Ishikawa (cell line): ENCODE measurements at regions not wholly inside any gene's neighbourhood (a gene's known extent, or its start where the extent isn't known, plus 50 kb on each side); places are given as distances from the start of the nearest gene placed in this dataset.

ENCODE experiments used
- CEBPB ChIP-seq: IDR thresholded peaks from 2 replicates; pipeline ENCODE4 v1.6.1; 2012
- CREB1 ChIP-seq: IDR thresholded peaks from 2 replicates; pipeline ENCODE4 v1.6.1; 2012; ENCODE audit warnings: low read depth
- EGR1 ChIP-seq: IDR thresholded peaks from 2 replicates; pipeline ENCODE4 v1.6.1; 2012
- EP300 ChIP-seq: IDR thresholded peaks from 2 replicates; pipeline ENCODE4 v1.6.1; 2012; ENCODE audit warnings: borderline replicate concordance
- FOXM1 ChIP-seq: IDR thresholded peaks from 2 replicates; pipeline ENCODE4 v1.6.1; 2012; ENCODE audit warnings: low read depth, borderline replicate concordance
- MAX ChIP-seq: IDR thresholded peaks from 2 replicates; pipeline ENCODE4 v1.6.1; 2012
- NFIC ChIP-seq: IDR thresholded peaks from 2 replicates; pipeline ENCODE4 v1.6.1; 2012
- RAD21 ChIP-seq: IDR thresholded peaks from 2 replicates; pipeline ENCODE4 v1.6.1; 2012; ENCODE audit warnings: low read depth
- TAF1 ChIP-seq: IDR thresholded peaks from 2 replicates; pipeline ENCODE4 v1.6.1; 2012; ENCODE audit warnings: low read depth, mild to moderate bottlenecking
- TCF12 ChIP-seq: IDR thresholded peaks from 2 replicates; pipeline ENCODE4 v1.6.1; 2012; ENCODE audit warnings: low read depth
- TEAD4 ChIP-seq: IDR thresholded peaks from 2 replicates; pipeline ENCODE4 v1.6.1; 2012
- YY1 ChIP-seq: IDR thresholded peaks from 2 replicates; pipeline ENCODE4 v1.6.1; 2012; ENCODE audit warnings: low read depth
- ZBTB7A ChIP-seq: IDR thresholded peaks from 2 replicates; pipeline ENCODE4 v1.6.1; 2012; ENCODE audit warnings: low read depth
- TF ChIP-seq, protein P1 (sequence below): IDR thresholded peaks from 2 replicates; pipeline ENCODE4 v1.6.1; 2012
- TF ChIP-seq, protein P2 (sequence below): IDR thresholded peaks from 2 replicates; pipeline ENCODE4 v1.6.1; 2012; ENCODE audit warnings: low read depth, mild to moderate bottlenecking

DNA sequence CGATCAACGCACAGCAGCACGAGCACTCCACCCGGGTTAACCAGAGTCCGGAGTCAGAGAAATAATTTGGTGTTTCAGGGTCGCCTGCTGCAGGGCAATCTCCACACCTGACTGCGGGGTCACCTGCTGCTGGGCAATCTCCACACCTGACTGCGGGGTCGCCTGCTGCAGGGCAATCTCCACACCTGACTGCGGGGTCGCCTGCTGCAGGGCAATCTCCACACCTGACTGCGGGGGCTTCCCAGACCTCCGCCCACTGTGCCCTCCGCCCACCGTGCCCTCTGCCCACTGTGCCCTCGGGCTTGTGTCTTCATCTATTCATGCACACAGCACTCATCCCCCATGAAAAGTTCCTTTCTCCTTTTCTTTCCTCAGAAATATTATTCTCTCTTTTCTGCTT lies 500.2 kb upstream of the SALL3 start:
- TF ChIP-seq, protein P1, sequence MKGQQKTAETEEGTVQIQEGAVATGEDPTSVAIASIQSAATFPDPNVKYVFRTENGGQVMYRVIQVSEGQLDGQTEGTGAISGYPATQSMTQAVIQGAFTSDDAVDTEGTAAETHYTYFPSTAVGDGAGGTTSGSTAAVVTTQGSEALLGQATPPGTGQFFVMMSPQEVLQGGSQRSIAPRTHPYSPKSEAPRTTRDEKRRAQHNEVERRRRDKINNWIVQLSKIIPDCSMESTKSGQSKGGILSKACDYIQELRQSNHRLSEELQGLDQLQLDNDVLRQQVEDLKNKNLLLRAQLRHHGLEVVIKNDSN, result no peak
- TF ChIP-seq YY1 (no peak), TEAD4 (no peak), TAF1 (no peak), RAD21 (no peak), FOXM1 (no peak), EP300 (no peak), EGR1 (no peak), TCF12 (no peak), CEBPB (no peak), CREB1 (no peak)

DNA sequence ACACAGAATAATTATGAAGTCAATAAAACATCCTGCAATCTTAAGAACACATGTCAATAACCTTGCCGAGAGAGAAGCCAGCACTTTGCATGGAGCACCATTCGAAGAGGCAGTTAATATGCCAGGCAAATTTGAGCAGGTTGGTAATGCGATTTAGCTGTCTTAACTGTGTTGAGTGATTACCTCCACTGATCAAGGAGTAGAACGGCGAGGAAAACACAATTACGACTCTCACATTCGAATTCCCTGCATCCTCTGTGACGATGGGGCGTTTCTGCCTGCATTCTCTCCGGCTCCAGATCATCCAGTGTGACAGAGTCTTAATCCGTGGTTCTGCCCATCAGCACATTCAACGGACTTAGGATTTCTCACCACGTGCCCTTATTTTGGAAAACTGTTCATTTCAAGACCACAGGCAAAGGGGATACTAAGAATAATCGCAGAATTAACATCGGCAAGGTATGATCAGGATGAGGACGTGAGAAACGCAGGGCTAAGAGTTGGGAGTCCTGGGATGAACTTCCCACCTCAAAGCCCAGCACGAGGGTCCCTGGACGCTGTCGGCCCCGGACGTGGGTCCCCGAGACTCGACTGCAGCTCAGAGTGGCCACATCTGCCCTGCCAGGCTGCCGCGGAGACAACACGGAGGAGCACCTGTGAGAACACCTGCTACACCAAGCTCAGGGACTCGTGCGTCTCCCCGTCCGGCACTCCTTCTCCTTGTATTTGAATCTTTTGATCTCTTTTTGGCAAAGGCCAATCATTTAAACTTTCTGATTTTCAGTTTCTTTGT lies 499.2 kb upstream of the SALL3 start:
- no peak for TF ChIP-seq CREB1
- TF ChIP-seq TCF12, result no peak
- TF ChIP-seq FOXM1, result no peak
- TF ChIP-seq MAX, result no peak
- no peak for TF ChIP-seq ZBTB7A
- no peak for TF ChIP-seq CEBPB
- TF ChIP-seq, protein P2, sequence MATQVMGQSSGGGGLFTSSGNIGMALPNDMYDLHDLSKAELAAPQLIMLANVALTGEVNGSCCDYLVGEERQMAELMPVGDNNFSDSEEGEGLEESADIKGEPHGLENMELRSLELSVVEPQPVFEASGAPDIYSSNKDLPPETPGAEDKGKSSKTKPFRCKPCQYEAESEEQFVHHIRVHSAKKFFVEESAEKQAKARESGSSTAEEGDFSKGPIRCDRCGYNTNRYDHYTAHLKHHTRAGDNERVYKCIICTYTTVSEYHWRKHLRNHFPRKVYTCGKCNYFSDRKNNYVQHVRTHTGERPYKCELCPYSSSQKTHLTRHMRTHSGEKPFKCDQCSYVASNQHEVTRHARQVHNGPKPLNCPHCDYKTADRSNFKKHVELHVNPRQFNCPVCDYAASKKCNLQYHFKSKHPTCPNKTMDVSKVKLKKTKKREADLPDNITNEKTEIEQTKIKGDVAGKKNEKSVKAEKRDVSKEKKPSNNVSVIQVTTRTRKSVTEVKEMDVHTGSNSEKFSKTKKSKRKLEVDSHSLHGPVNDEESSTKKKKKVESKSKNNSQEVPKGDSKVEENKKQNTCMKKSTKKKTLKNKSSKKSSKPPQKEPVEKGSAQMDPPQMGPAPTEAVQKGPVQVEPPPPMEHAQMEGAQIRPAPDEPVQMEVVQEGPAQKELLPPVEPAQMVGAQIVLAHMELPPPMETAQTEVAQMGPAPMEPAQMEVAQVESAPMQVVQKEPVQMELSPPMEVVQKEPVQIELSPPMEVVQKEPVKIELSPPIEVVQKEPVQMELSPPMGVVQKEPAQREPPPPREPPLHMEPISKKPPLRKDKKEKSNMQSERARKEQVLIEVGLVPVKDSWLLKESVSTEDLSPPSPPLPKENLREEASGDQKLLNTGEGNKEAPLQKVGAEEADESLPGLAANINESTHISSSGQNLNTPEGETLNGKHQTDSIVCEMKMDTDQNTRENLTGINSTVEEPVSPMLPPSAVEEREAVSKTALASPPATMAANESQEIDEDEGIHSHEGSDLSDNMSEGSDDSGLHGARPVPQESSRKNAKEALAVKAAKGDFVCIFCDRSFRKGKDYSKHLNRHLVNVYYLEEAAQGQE, result no peak
- TF ChIP-seq EGR1, result no peak
- no peak for TF ChIP-seq YY1

GRCh38 chr18:78482378-78482777 lies 497.2 kb upstream of the SALL3 start:
- no peak for TF ChIP-seq NFIC
- TF ChIP-seq, protein P1, result no peak
- no peak for TF ChIP-seq CREB1
- no peak for TF ChIP-seq TAF1
- TF ChIP-seq YY1, result no peak
- no peak for TF ChIP-seq ZBTB7A
- TF ChIP-seq MAX, result no peak
- no peak for TF ChIP-seq CEBPB
- no peak for TF ChIP-seq EP300

DNA sequence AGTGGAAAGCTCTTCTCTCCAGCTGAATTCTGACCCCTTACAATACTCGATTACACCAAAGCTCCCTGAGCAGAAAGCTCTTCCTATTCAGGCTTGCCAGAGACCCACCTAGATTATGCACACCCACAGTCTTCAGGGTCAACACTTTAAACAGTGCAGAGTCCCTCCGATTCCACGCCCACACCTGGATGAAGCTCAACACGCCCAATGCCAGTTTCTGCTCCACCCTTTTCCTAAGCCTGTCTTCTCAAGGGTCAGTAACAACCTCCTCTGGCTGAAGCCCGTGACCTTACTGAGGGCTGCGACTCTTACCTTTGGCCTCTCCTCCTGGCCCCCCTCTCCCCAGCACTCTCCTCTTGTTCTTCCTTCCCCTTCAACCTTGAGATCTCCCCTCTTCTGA lies 492.0 kb upstream of the SALL3 start:
- TF ChIP-seq, protein P1, result no peak
- TF ChIP-seq NFIC, result no peak
- no peak for TF ChIP-seq CEBPB

- TF ChIP-seq MAX (no peak), TEAD4 (peak; percentile 25)
Observed at GRCh38 chr18:78492064-78492812, 487.4 kb upstream of the SALL3 start.

DNA sequence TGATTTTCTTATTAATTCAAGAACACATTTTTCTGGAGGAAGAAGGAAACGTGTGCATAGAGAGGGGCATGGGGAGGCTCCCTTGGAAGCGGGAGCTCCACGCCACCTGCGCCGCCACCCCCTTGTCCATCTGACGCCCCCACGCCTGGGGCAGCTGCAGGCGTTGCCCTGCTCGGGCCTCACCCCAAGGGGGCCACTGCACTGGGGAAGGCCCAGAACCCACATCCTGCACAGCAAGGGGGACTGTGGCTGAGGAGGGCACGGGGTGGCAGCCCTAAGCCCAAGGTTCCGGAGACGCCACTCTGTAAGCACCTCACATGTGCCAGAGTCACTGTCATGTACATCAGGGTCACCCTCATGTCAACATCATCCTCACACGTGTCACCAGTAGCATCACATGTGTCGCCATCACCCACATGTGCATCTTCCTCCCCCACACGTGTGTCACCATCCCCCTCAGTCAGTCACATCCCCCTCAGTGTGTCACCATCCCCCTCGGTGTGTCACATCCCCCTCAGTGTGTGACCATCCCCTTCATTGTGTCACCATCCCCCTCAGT lies 486.7 kb upstream of the SALL3 start:
- no peak for TF ChIP-seq ZBTB7A
- no peak for TF ChIP-seq RAD21
- TF ChIP-seq TAF1, result no peak
- no peak for TF ChIP-seq CREB1
- TF ChIP-seq FOXM1, result no peak
- TF ChIP-seq TEAD4, result no peak
- no peak for TF ChIP-seq EGR1
- TF ChIP-seq TCF12, result no peak
- TF ChIP-seq YY1, result no peak
- TF ChIP-seq MAX, result no peak
- TF ChIP-seq, protein P2, result no peak
- TF ChIP-seq CEBPB, result no peak
- TF ChIP-seq, protein P1, result no peak
- TF ChIP-seq EP300, result no peak
- TF ChIP-seq NFIC, result no peak
